ENCODE measurements at regions not wholly inside any gene's neighbourhood (a gene's known extent, or its start where the extent isn't known, plus 50 kb on each side); places are given as distances from the start of the nearest gene placed in this dataset.

DNA sequence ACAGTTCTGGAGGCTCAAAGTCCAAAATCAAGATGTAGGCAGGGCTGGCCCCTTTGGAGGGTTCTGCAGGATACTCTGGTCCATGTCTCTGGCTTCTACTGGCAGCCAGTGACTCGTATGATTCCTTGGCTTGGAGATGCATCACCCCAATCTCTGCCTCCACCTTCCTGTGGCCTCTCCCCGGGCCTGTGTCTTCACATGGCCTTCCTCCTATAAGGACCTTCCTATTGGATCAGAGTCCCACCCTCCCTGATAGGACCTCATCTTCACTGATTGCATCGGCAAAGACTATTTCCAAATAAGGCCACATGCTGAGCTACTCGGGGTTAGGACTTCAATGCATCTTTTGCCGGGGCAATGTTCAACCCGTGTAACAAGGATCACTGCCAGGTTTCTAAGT, 509.0 kb downstream of the CD83 start:
- TF ChIP-seq ZNF155 (tag by site-specific recombination; IDR thresholded peaks at IDR 0.05): no peak
- TF ChIP-seq ZNF76 (tag by site-specific recombination; IDR thresholded peaks at IDR 0.05; ENCODE audit: borderline replicate concordance, low read depth): no peak
- TF ChIP-seq ZNF404 (tag by site-specific recombination; IDR thresholded peaks at IDR 0.05): no peak
- no peak for TF ChIP-seq SCRT1 (tag by site-specific recombination; IDR thresholded peaks at IDR 0.05; ENCODE audit: borderline replicate concordance)
- no peak for TF ChIP-seq ZNF571 (tag by site-specific recombination; IDR thresholded peaks at IDR 0.05)
- ChIA-PET POLR2A (no interaction called here), CTCF (no interaction called here)
- Histone ChIP-seq H3K9me3 (ENCODE audit: control insufficient read depth, insufficient read depth, low read depth, low read length) (no peaks in the 10 kb centered on the region), H3K4me1 (ENCODE audit: control insufficient read depth, insufficient read depth, low read length) (no peaks in the 10 kb centered on the region), H3K36me3 (ENCODE audit: control insufficient read depth in 2 of 2, insufficient read depth in 1 of 2, low read length in 2 of 2) (no peaks in the 10 kb centered on the region), H3K27ac (ENCODE audit: extremely low read depth, low read depth, low read length) (no peak overlapping the region), H3K4me3 (ENCODE audit: low read depth, low read length) (no peak overlapping the region)

DNA sequence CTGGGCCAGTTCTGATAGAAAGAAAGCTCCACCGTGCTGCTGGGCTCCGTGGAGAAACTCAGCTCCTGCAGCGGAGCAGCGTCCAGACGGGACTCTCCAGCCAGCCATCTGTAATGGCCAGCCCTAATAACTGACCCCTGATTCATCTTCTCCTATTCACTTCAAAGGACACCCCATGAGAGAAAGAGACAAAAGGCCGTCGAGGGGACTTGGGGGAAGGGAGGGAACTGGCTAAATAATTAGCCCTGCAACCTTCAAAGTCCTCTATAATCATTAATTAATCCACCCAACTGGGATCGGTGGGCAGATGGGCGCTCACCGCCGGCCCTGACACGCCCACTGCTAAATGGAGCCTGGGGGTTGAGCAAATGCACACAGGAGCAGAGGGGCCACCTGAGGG, 512.4 kb downstream of the CD83 start:
- ChIA-PET CTCF (interaction anchor here (0.5 to 0.6 kb wide), 2 partner anchors 337 to 1860 kb away, joined by 3 read pairs; no protein-coding TSS in a partner anchor), POLR2A (no interaction called here)
- H3K27ac ChIP-seq (ENCODE audit: extremely low read depth, low read depth, low read length): no peak overlapping the region

DNA sequence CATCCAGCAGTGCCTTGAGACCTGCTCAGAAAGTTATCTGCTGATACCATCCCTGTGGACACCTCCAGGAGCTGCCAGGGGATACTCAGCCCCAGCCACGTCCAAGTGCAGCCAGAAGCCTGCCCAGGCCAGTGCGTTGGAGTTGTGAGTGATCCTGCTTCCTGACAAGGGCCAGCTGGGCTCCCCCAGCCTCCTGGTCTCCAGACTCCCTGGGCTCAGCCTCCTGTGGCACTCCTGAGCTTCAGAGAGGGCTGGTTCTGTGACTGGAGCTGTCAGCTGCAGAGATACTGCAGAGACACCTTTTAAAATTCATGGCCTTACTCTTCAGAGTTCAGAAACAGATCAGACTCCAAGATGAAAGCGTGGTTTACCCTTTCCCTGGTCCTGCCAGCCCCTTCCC, 515.9 kb downstream of the CD83 start:
- no peak for TF ChIP-seq IKZF3 (tag by site-specific recombination; IDR thresholded peaks at IDR 0.05)
- TF ChIP-seq ZNF239 (tag by site-specific recombination; IDR thresholded peaks at IDR 0.05): no peak
- no peak for TF ChIP-seq YY1 (tag by site-specific recombination; IDR thresholded peaks at IDR 0.05)
- TF ChIP-seq ZNF391 (tag by site-specific recombination; IDR thresholded peaks at IDR 0.05; ENCODE audit: borderline replicate concordance, low read depth): no peak
- no peak for TF ChIP-seq ZNF157 (tag by site-specific recombination; IDR thresholded peaks at IDR 0.05)
- no peak for TF ChIP-seq ZNF654 (tag by site-specific recombination; IDR thresholded peaks at IDR 0.05; ENCODE audit: low read depth)
- TF ChIP-seq, protein P1, sequence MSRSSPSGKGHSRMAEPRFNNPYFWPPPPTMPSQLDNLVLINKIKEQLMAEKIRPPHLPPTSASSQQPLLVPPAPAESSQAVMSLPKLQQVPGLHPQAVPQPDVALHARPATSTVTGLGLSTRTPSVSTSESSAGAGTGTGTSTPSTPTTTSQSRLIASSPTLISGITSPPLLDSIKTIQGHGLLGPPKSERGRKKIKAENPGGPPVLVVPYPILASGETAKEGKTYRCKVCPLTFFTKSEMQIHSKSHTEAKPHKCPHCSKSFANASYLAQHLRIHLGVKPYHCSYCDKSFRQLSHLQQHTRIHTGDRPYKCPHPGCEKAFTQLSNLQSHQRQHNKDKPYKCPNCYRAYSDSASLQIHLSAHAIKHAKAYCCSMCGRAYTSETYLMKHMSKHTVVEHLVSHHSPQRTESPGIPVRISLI (tag by site-specific recombination; IDR thresholded peaks at IDR 0.05): no peak
- no peak for TF ChIP-seq ZNF843 (tag by site-specific recombination; IDR thresholded peaks at IDR 0.05)
- Histone ChIP-seq H3K27ac (ENCODE audit: extremely low read depth, low read depth, low read length) (no peak overlapping the region), H3K36me3 (ENCODE audit: control insufficient read depth in 2 of 2, insufficient read depth in 1 of 2, low read length in 2 of 2) (no peaks in the 10 kb centered on the region), H3K4me1 (ENCODE audit: control insufficient read depth, insufficient read depth, low read length) (peaks cover 3% of the 10 kb centered on the region), H3K9me3 (ENCODE audit: control insufficient read depth, insufficient read depth, low read depth, low read length) (no peaks in the 10 kb centered on the region), H3K4me3 (ENCODE audit: low read depth, low read length) (no peak overlapping the region)
- ChIA-PET CTCF (no interaction called here), POLR2A (no interaction called here)

More for the DNA sequence above, 512.4 kb downstream of the CD83 start:
- Histone ChIP-seq H3K4me3 (ENCODE audit: low read depth, low read length) (no peak overlapping the region), H3K9me3 (ENCODE audit: control insufficient read depth, insufficient read depth, low read depth, low read length) (no peaks in the 10 kb centered on the region), H3K36me3 (ENCODE audit: control insufficient read depth in 2 of 2, insufficient read depth in 1 of 2, low read length in 2 of 2) (no peaks in the 10 kb centered on the region), H3K4me1 (ENCODE audit: control insufficient read depth, insufficient read depth, low read length) (no peaks in the 10 kb centered on the region)
- TF ChIP-seq ZNF311 (tag by site-specific recombination; IDR thresholded peaks at IDR 0.05; ENCODE audit: borderline replicate concordance): no peak

DNA sequence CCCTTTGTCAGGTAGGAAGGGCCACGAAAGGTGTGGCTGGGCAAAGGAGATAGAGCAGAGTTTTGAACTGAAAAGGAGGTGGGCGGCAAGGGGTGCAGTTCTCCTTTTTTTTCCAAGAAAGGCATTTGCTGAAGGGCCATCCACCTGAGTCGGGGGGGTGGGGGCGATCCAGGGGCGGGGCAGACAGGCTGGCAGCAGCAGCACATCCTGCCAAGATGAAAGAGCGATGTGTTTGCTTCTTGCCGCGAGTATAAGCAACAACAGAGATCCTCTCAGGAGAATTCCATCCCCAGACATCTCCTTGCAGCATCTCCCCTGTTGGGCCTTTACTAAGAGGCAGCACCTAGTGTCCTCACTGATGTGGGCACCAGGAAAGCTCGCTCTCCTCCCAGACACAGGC, 516.5 kb downstream of the CD83 start:
- CTCF ChIA-PET: no interaction called here
- POLR2A ChIA-PET: no interaction called here
- Histone ChIP-seq H3K4me3 (ENCODE audit: low read depth, low read length) (no peak overlapping the region), H3K9me3 (ENCODE audit: control insufficient read depth, insufficient read depth, low read depth, low read length) (no peaks in the 10 kb centered on the region), H3K4me1 (ENCODE audit: control insufficient read depth, insufficient read depth, low read length) (peaks cover 9% of the 10 kb centered on the region), H3K36me3 (ENCODE audit: control insufficient read depth in 2 of 2, insufficient read depth in 1 of 2, low read length in 2 of 2) (no peaks in the 10 kb centered on the region), H3K27ac (ENCODE audit: extremely low read depth, low read depth, low read length) (no peak overlapping the region)
- TF ChIP-seq SP2 (tag by site-specific recombination; IDR thresholded peaks at IDR 0.05): no peak
- no peak for TF ChIP-seq ZNF558 (tag by site-specific recombination; IDR thresholded peaks at IDR 0.05)
- TF ChIP-seq ZNF629 (tag by site-specific recombination; IDR thresholded peaks at IDR 0.05): no peak
- TF ChIP-seq, protein P2, sequence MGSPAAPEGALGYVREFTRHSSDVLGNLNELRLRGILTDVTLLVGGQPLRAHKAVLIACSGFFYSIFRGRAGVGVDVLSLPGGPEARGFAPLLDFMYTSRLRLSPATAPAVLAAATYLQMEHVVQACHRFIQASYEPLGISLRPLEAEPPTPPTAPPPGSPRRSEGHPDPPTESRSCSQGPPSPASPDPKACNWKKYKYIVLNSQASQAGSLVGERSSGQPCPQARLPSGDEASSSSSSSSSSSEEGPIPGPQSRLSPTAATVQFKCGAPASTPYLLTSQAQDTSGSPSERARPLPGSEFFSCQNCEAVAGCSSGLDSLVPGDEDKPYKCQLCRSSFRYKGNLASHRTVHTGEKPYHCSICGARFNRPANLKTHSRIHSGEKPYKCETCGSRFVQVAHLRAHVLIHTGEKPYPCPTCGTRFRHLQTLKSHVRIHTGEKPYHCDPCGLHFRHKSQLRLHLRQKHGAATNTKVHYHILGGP (tag by site-specific recombination; IDR thresholded peaks at IDR 0.05): no peak
- TF ChIP-seq ZNF621 (tag by site-specific recombination; IDR thresholded peaks at IDR 0.05): no peak
- no peak for TF ChIP-seq ZFP3 (tag by site-specific recombination; IDR thresholded peaks at IDR 0.05; ENCODE audit: low read depth)
- TF ChIP-seq HOXA7 (CRISPR knock-in tag; IDR thresholded peaks at IDR 0.05; ENCODE audit: borderline replicate concordance): no peak
- TF ChIP-seq ZNF670 (tag by site-specific recombination; IDR thresholded peaks at IDR 0.05; ENCODE audit: low read depth): no peak
